Liver (tissue), 3 donors: ENCODE measurements at regions not wholly inside any gene's neighbourhood (a gene's known extent, or its start where the extent isn't known, plus 50 kb on each side); places are given as distances from the start of the nearest gene placed in this dataset.

Experiments
- CTCF ChIP-seq: fragments of 150-350 bp; IDR thresholded peaks from 2 replicates; pipeline ENCODE4 v1.5.1; 2017; ENCODE audit warnings: improper control_type of control experiment, low read depth, low read length; ENCODE audit not compliant: missing input control
- TAF1 ChIP-seq: conservative IDR thresholded peaks from 2 replicates; pipeline ENCODE4 v1.6.1; 2016; ENCODE audit warnings: antibody characterized with exemption, mild to moderate bottlenecking
- donor health status: healthy.
- donor health status: healthy.

- no peak for TF ChIP-seq CTCF
- TF ChIP-seq TAF1: no peak
Observed at GRCh38 chrX:7269589-7269988, 121.6 kb upstream of the PUDP start.
